Liver (tissue), 8 donors: ENCODE measurements at regions not wholly inside any gene's neighbourhood (a gene's known extent, or its start where the extent isn't known, plus 50 kb on each side); places are given as distances from the start of the nearest gene placed in this dataset.

Experiments
- DNase-seq: peaks from one replicate; pipeline ENCODE4 v3.0.0-alpha.2; 2017; ENCODE audit warnings: low spot score
- H3K27ac ChIP-seq, 2 donors: one replicate each; pipeline ENCODE4 v1.7.0; 2013; ENCODE audit warnings: inconsistent platforms in 2 of 2, low read length in 2 of 2, control low read depth in 1 of 2, low read depth in 1 of 2, mild to moderate bottlenecking in 1 of 2
- H3K27me3 ChIP-seq, 4 donors: one replicate each; pipeline versions ENCODE4 v1.6.1 to v1.7.0; 2013; ENCODE audit warnings: low read length in 3 of 4, inconsistent platforms in 1 of 4, mild to moderate bottlenecking in 1 of 4, moderate library complexity in 1 of 4; ENCODE audit not compliant: control insufficient read depth in 4 of 4, insufficient read depth in 4 of 4
- H3K36me3 ChIP-seq, 4 donors: one replicate each; pipeline versions ENCODE4 v1.6.1 to v1.7.0; 2013; ENCODE audit warnings: low read length in 3 of 4, mild to moderate bottlenecking in 3 of 4, low read depth in 1 of 4, moderate library complexity in 1 of 4; ENCODE audit not compliant: control insufficient read depth in 4 of 4, insufficient read depth in 3 of 4
- H3K4me1 ChIP-seq, 4 donors: one replicate each; pipeline versions ENCODE4 v1.6.1 to v1.7.0; 2013; ENCODE audit warnings: low read length in 3 of 4, mild to moderate bottlenecking in 3 of 4, moderate library complexity in 1 of 4; ENCODE audit not compliant: control insufficient read depth in 4 of 4, insufficient read depth in 4 of 4
- H3K4me3 ChIP-seq, 3 donors: one replicate each; pipeline versions ENCODE4 v1.6.1 to v1.7.0; 2013; ENCODE audit warnings: low read length in 3 of 3, control low read depth in 1 of 3, low read depth in 1 of 3, mild to moderate bottlenecking in 1 of 3
- H3K9ac ChIP-seq, 2 donors: one replicate each; pipeline ENCODE4 v1.7.0; 2013; ENCODE audit warnings: low read length in 2 of 2, mild to moderate bottlenecking in 2 of 2, moderate library complexity in 2 of 2, control low read depth in 1 of 2, low read depth in 1 of 2
- H3K9me3 ChIP-seq, 4 donors: one replicate each; pipeline versions ENCODE4 v1.6.1 to v1.7.0; 2013; ENCODE audit warnings: low read length in 3 of 4; ENCODE audit not compliant: control insufficient read depth in 4 of 4
- EGR1 ChIP-seq, 2 donors: IDR thresholded peaks; 2 replicates each; pipeline ENCODE4 v1.6.1; 2016 to 2018; ENCODE audit warnings: antibody characterized with exemption in 2 of 2, low read depth in 2 of 2
- FOXA1 ChIP-seq: IDR thresholded peaks from 2 replicates; pipeline ENCODE4 v1.6.1; 2016; ENCODE audit warnings: antibody characterized with exemption
- GABPA ChIP-seq, 2 donors: IDR thresholded peaks in 1 of 2; conservative IDR thresholded peaks in 1 of 2; 2 replicates each; pipeline ENCODE4 v1.6.1; 2016; ENCODE audit warnings: antibody characterized with exemption in 2 of 2, mild to moderate bottlenecking in 1 of 2, moderate library complexity in 1 of 2
- HNF4A ChIP-seq, 2 donors: conservative IDR thresholded peaks; 2 replicates each; pipeline ENCODE4 v1.6.1; 2016; ENCODE audit warnings: antibody characterized with exemption in 2 of 2, mild to moderate bottlenecking in 2 of 2
- HNF4G ChIP-seq: IDR thresholded peaks from 2 replicates; pipeline ENCODE4 v1.6.1; 2016; ENCODE audit warnings: antibody characterized with exemption
- JUND ChIP-seq, 2 donors: IDR thresholded peaks; 2 replicates each; pipeline ENCODE4 v1.6.1; 2016; ENCODE audit warnings: antibody characterized with exemption in 2 of 2
- MAX ChIP-seq: IDR thresholded peaks from 2 replicates; pipeline ENCODE4 v1.6.1; 2016; ENCODE audit warnings: antibody characterized with exemption
- NR2F2 ChIP-seq: IDR thresholded peaks from 2 replicates; pipeline ENCODE4 v1.6.1; 2016; ENCODE audit warnings: antibody characterized with exemption
- RXRA ChIP-seq, 2 donors: IDR thresholded peaks; 2 replicates each; pipeline ENCODE4 v1.6.1; 2017 to 2018; ENCODE audit warnings: antibody characterized with exemption in 2 of 2, mild to moderate bottlenecking in 1 of 2
- SP1 ChIP-seq: IDR thresholded peaks from 2 replicates; pipeline ENCODE4 v1.6.1; 2018; ENCODE audit warnings: antibody characterized with exemption, mild to moderate bottlenecking
- TAF1 ChIP-seq: conservative IDR thresholded peaks from 2 replicates; pipeline ENCODE4 v1.6.1; 2016; ENCODE audit warnings: antibody characterized with exemption, mild to moderate bottlenecking
- YY1 ChIP-seq: IDR thresholded peaks from 2 replicates; pipeline ENCODE4 v1.6.1; 2016; ENCODE audit warnings: antibody characterized with exemption, mild to moderate bottlenecking
- WGBS: extraction: QIAGEN DNeasy Blood & Tissue Kit; methylation state at CpG from one replicate; pipeline ENCODE4 v1.1.7; 2013; 5-methylcytosine and 5-hydroxymethylcytosine counted together
- TF ChIP-seq, protein P1 (sequence below): IDR thresholded peaks from 2 replicates; pipeline ENCODE4 v1.6.1; 2016; ENCODE audit warnings: antibody characterized with exemption
- TF ChIP-seq, protein P2 (sequence below): fragments of 150-350 bp; IDR thresholded peaks from 2 replicates; pipeline ENCODE4 v1.5.1; 2017; ENCODE audit warnings: improper control_type of control experiment, low read depth, low read length; ENCODE audit not compliant: missing input control
- TF ChIP-seq, protein P3 (sequence below): IDR thresholded peaks from 2 replicates; pipeline ENCODE4 v1.6.1; 2016; ENCODE audit warnings: antibody characterized with exemption, mild to moderate bottlenecking
- donor health status: healthy.
- donor health status: healthy.
- donor health status: healthy.
- donor health status: healthy.
- donor health status: healthy.

DNA sequence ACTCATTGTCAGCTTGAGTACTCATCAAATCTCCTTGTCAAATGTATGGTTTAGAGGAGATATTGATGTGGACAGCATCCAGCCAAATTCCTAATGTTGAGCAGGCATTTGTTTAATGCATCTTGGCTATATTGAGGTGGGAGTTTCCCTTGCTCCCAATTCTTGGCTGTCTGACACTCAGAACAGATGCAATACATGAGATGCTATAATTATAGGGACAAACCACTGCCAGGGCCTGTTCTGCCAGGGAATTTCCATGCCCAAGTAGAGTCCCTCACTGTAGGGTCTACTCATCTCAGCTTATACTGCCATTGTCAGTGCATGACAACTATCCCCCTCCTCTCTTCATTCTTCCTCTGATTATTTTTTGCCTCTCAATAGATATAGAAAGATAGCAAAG is 392.0 kb upstream of the KCNN2 start (continued):
- no peak for TF ChIP-seq HNF4G
- TF ChIP-seq YY1: no peak
- TF ChIP-seq HNF4A (conservative IDR thresholded peaks at IDR 0.05): no peak
- TF ChIP-seq SP1: no peak
- no peak for TF ChIP-seq NR2F2
- TF ChIP-seq GABPA (IDR thresholded peaks at IDR 0.05 in 1 of 2, conservative IDR thresholded peaks at IDR 0.05 in 1 of 2): no peak

DNA sequence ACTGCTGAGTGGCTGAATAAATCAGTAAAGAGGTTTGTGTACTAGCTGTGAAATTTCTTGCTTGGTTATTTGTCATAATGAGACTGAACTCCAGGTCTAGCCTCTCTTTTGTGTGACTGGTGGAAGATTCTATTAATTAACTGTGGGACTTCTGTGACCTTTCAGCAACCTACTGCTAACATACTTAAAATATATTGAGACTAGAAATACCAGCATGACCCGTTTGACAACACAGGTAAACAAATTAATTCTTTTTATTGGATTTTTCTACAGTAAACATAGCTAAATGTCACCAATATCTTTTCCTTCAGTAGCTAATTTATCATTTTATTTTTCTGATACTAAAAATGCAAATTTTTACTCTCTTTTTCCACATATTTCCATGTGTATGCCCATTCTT is 390.4 kb upstream of the KCNN2 start:
- Histone ChIP-seq H3K9me3 (no peaks in the 10 kb centered on the region), H3K9ac (no peak overlapping the region), H3K27ac (no peak overlapping the region), H3K27me3 (no peaks in the 10 kb centered on the region), H3K36me3 (no peaks in the 10 kb centered on the region), H3K4me1 (no peaks in the 10 kb centered on the region), H3K4me3 (no peak overlapping the region)
- TF ChIP-seq, protein P1, sequence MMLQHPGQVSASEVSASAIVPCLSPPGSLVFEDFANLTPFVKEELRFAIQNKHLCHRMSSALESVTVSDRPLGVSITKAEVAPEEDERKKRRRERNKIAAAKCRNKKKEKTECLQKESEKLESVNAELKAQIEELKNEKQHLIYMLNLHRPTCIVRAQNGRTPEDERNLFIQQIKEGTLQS: no peak
- TF ChIP-seq TAF1 (no peak), HNF4G (no peak), RXRA (IDR thresholded peaks at IDR 0.05) (no peak), HNF4A (conservative IDR thresholded peaks at IDR 0.05) (no peak), YY1 (no peak)
- TF ChIP-seq, protein P2, sequence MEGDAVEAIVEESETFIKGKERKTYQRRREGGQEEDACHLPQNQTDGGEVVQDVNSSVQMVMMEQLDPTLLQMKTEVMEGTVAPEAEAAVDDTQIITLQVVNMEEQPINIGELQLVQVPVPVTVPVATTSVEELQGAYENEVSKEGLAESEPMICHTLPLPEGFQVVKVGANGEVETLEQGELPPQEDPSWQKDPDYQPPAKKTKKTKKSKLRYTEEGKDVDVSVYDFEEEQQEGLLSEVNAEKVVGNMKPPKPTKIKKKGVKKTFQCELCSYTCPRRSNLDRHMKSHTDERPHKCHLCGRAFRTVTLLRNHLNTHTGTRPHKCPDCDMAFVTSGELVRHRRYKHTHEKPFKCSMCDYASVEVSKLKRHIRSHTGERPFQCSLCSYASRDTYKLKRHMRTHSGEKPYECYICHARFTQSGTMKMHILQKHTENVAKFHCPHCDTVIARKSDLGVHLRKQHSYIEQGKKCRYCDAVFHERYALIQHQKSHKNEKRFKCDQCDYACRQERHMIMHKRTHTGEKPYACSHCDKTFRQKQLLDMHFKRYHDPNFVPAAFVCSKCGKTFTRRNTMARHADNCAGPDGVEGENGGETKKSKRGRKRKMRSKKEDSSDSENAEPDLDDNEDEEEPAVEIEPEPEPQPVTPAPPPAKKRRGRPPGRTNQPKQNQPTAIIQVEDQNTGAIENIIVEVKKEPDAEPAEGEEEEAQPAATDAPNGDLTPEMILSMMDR: no peak
- no peak for DNase-seq
- WGBS: 39% methylated on average over 1 of the region's 1 CpG

DNA sequence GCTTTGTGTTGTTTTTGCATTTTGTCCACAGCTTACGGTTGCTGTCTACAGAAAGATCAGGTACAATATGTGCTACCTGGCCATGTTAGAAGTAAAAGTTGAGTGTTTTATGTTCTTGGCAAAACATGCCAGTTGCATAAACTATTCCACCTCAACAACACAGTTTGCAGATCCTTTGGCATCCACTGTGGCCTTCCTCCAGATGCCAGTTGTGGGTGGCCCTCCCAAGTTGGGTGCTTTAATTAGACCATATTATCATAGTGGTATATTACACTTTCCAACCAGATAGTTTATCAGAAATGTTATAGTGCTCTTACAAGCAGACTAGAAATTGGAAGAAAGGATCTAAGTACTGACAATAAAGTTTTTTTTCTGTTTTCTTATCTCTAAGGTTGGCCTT is 386.9 kb upstream of the KCNN2 start:
- Histone ChIP-seq H3K36me3 (no peaks in the 10 kb centered on the region), H3K27ac (no peak overlapping the region), H3K4me3 (no peak overlapping the region), H3K9me3 (no peaks in the 10 kb centered on the region), H3K9ac (no peak overlapping the region), H3K27me3 (no peaks in the 10 kb centered on the region), H3K4me1 (no peaks in the 10 kb centered on the region)
- 83% methylated on average over 1 of the region's 1 CpG for WGBS
- no peak for DNase-seq
- TF ChIP-seq JUND (IDR thresholded peaks at IDR 0.05) (no peak), FOXA1 (no peak), YY1 (no peak), MAX (no peak), HNF4G (no peak), EGR1 (IDR thresholded peaks at IDR 0.05; ENCODE audit: low read depth in 2 of 2) (no peak)
- TF ChIP-seq, protein P3, sequence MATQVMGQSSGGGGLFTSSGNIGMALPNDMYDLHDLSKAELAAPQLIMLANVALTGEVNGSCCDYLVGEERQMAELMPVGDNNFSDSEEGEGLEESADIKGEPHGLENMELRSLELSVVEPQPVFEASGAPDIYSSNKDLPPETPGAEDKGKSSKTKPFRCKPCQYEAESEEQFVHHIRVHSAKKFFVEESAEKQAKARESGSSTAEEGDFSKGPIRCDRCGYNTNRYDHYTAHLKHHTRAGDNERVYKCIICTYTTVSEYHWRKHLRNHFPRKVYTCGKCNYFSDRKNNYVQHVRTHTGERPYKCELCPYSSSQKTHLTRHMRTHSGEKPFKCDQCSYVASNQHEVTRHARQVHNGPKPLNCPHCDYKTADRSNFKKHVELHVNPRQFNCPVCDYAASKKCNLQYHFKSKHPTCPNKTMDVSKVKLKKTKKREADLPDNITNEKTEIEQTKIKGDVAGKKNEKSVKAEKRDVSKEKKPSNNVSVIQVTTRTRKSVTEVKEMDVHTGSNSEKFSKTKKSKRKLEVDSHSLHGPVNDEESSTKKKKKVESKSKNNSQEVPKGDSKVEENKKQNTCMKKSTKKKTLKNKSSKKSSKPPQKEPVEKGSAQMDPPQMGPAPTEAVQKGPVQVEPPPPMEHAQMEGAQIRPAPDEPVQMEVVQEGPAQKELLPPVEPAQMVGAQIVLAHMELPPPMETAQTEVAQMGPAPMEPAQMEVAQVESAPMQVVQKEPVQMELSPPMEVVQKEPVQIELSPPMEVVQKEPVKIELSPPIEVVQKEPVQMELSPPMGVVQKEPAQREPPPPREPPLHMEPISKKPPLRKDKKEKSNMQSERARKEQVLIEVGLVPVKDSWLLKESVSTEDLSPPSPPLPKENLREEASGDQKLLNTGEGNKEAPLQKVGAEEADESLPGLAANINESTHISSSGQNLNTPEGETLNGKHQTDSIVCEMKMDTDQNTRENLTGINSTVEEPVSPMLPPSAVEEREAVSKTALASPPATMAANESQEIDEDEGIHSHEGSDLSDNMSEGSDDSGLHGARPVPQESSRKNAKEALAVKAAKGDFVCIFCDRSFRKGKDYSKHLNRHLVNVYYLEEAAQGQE: no peak
- TF ChIP-seq, protein P1: no peak
